Body of pancreas (tissue), 4 donors: ENCODE measurements at regions not wholly inside any gene's neighbourhood (a gene's known extent, or its start where the extent isn't known, plus 50 kb on each side); places are given as distances from the start of the nearest gene placed in this dataset.
"Not testable (repeated sequence)": the region's sequence is repeated elsewhere in the genome, so short reads cannot be mapped to it uniquely, and the experiment has no call there.

Source experiments
- POLR2A ChIP-seq, 3 donors: fragments of 450-650 bp; IDR thresholded peaks; one replicate each; pipeline ENCODE4 v1.6.1; 2016; ENCODE audit warnings: antibody characterized with exemption in 3 of 3, mild to moderate bottlenecking in 2 of 3
- TF ChIP-seq, protein P1 (sequence below), 7 experiments: fragments of 450-650 bp in 4 of 7; fragments of 200-600 bp in 3 of 7; sonication (generic) in 3 of 7; IDR thresholded peaks; one replicate each; pipeline ENCODE4 v1.5.1; 2016 to 2019; ENCODE audit warnings: antibody characterized with exemption in 7 of 7

GRCh38 chr4:131883181-131883580, 1265.9 kb upstream of the PCDH10 start:
- TF ChIP-seq, protein P1, sequence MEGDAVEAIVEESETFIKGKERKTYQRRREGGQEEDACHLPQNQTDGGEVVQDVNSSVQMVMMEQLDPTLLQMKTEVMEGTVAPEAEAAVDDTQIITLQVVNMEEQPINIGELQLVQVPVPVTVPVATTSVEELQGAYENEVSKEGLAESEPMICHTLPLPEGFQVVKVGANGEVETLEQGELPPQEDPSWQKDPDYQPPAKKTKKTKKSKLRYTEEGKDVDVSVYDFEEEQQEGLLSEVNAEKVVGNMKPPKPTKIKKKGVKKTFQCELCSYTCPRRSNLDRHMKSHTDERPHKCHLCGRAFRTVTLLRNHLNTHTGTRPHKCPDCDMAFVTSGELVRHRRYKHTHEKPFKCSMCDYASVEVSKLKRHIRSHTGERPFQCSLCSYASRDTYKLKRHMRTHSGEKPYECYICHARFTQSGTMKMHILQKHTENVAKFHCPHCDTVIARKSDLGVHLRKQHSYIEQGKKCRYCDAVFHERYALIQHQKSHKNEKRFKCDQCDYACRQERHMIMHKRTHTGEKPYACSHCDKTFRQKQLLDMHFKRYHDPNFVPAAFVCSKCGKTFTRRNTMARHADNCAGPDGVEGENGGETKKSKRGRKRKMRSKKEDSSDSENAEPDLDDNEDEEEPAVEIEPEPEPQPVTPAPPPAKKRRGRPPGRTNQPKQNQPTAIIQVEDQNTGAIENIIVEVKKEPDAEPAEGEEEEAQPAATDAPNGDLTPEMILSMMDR (IDR thresholded peaks at IDR 0.05), result not testable (repeated sequence)
- not testable (repeated sequence) for TF ChIP-seq POLR2A (IDR thresholded peaks at IDR 0.05)
